ENCODE measurements at regions not wholly inside any gene's neighbourhood (a gene's known extent, or its start where the extent isn't known, plus 50 kb on each side); places are given as distances from the start of the nearest gene placed in this dataset.

GRCh38 chr7:20019757-20020432, 197.3 kb downstream of the MACC1 start:
- Histone ChIP-seq H3K27ac (no peak overlapping the region), H3K4me1 (no peaks in the 10 kb centered on the region), H3K4me3 (no peak overlapping the region), H3K36me3 (no peaks in the 10 kb centered on the region), H3K9me3 (no peaks in the 10 kb centered on the region), H3K27me3 (no peaks in the 10 kb centered on the region)
- DNase-seq, result no peak
- WGBS, 5 donors, result 88 to 96% (median 95%) methylated on average over 2 of the region's 2 CpGs
- no peak for TF ChIP-seq POLR2AphosphoS5 (IDR thresholded peaks at IDR 0.05)
- TF ChIP-seq CTCF (IDR thresholded peaks at IDR 0.05), result no peak
- TF ChIP-seq POLR2A (IDR thresholded peaks at IDR 0.05), result no peak
- no peak for TF ChIP-seq EP300 (IDR thresholded peaks at IDR 0.05)
- intact Hi-C loops (cut with DNase I; ENCODE audit: low total_unique reads), result no loop called here

GRCh38 chr7:20016669-20017068, 200.5 kb downstream of the MACC1 start:
- intact Hi-C loops (cut with DNase I; ENCODE audit: low total_unique reads), result no loop called here
- WGBS, 5 donors, result 80 to 87% (median 83%) methylated on average over 2 of the region's 2 CpGs
- H3K27me3 ChIP-seq, result no peaks in the 10 kb centered on the region
- no peaks in the 10 kb centered on the region for H3K9me3 ChIP-seq
- no peak for DNase-seq
- no peak overlapping the region for H3K4me3 ChIP-seq
- H3K4me1 ChIP-seq, result no peaks in the 10 kb centered on the region
- no peak overlapping the region for H3K27ac ChIP-seq
- no peak for TF ChIP-seq POLR2AphosphoS5 (IDR thresholded peaks at IDR 0.05)
- TF ChIP-seq POLR2A (IDR thresholded peaks at IDR 0.05), result no peak
- TF ChIP-seq EP300 (IDR thresholded peaks at IDR 0.05), result no peak
- TF ChIP-seq CTCF (IDR thresholded peaks at IDR 0.05), result no peak
- H3K36me3 ChIP-seq, result no peaks in the 10 kb centered on the region

- intact Hi-C loops (cut with DNase I; ENCODE audit: low total_unique reads), result no loop called here
- TF ChIP-seq EP300 (IDR thresholded peaks at IDR 0.05) (no peak), CTCF (IDR thresholded peaks at IDR 0.05) (no peak), POLR2A (IDR thresholded peaks at IDR 0.05) (no peak), POLR2AphosphoS5 (IDR thresholded peaks at IDR 0.05) (no peak)
- no peaks in the 10 kb centered on the region for H3K27me3 ChIP-seq
- H3K36me3 ChIP-seq, result no peaks in the 10 kb centered on the region
- 62 to 73% (median 66%) methylated on average over 6 of the region's 6 CpGs for WGBS, 5 donors
- no peak overlapping the region for H3K4me3 ChIP-seq
- no peak overlapping the region for H3K27ac ChIP-seq
- H3K4me1 ChIP-seq, result no peaks in the 10 kb centered on the region
- DNase-seq, result no peak
- H3K9me3 ChIP-seq, result no peaks in the 10 kb centered on the region
Observed at GRCh38 chr7:20013536-20013935, 203.6 kb downstream of the MACC1 start.

- 78 to 92% (median 85%) methylated on average over 2 of the region's 2 CpGs for WGBS, 5 donors
- Histone ChIP-seq H3K4me1 (no peaks in the 10 kb centered on the region), H3K36me3 (no peaks in the 10 kb centered on the region), H3K9me3 (no peaks in the 10 kb centered on the region), H3K27ac (no peak overlapping the region), H3K4me3 (no peak overlapping the region), H3K27me3 (no peaks in the 10 kb centered on the region)
- DNase-seq, result no peak
- no peak for TF ChIP-seq CTCF (IDR thresholded peaks at IDR 0.05)
- no peak for TF ChIP-seq EP300 (IDR thresholded peaks at IDR 0.05)
- no peak for TF ChIP-seq POLR2A (IDR thresholded peaks at IDR 0.05)
- TF ChIP-seq POLR2AphosphoS5 (IDR thresholded peaks at IDR 0.05), result no peak
- intact Hi-C loops (cut with DNase I; ENCODE audit: low total_unique reads), result no loop called here
Observed at GRCh38 chr7:20012100-20012499, 205.1 kb downstream of the MACC1 start.

Measured in stomach (tissue), 8 donors.